ENCODE measurements at regions not wholly inside any gene's neighbourhood (a gene's known extent, or its start where the extent isn't known, plus 50 kb on each side); places are given as distances from the start of the nearest gene placed in this dataset.
"Not testable (repeated sequence)": the region's sequence is repeated elsewhere in the genome, so short reads cannot be mapped to it uniquely, and the experiment has no call there.

DNA sequence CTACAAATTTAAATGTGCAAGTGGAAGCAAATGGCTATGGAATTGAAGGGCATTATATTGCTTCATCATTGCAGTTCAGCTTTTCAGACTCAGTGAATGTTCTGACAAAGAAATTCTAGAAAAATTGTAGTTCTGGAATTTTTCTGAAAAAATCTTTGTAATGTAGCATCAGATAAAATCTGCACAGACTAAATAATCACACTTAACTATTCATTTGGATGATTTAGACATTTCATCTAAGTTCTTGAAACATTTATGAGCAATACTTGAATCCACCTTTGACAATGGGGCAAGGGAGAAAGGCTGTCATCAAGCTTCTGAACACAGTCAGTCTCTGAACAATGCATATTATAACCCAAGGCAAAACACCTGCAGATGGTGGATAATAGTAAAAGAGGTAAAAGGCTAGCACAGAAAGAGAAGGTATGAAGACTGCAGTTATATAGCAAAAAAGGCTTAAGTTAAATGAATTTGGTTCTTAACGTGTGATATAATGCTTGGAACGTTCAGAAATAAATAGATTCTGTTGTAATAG lies 1352.0 kb upstream of the NUDT12 start:
- Mint-ChIP-seq H3K36me3 (ENCODE audit: low read depth) (no peaks in the 10 kb centered on the region), H3K4me3 (no peak overlapping the region), H3K27me3 (no peaks in the 10 kb centered on the region), H3K4me1 (no peaks in the 10 kb centered on the region), H3K27ac (no peak overlapping the region)
- ATAC-seq (no peak), DNase-seq (no peak)
- no peaks in the 10 kb centered on the region for H3K9me3 ChIP-seq (ENCODE audit: control insufficient read depth, low read length, poor library complexity, severe bottlenecking)

GRCh38 chr5:104913841-104914281 lies 1351.3 kb upstream of the NUDT12 start:
- no peak for ATAC-seq
- H3K9me3 ChIP-seq (ENCODE audit: control insufficient read depth, low read length, poor library complexity, severe bottlenecking): no peaks in the 10 kb centered on the region
- no peak overlapping the region for H3K27ac Mint-ChIP-seq
- no peak for DNase-seq
- H3K27me3 Mint-ChIP-seq: no peaks in the 10 kb centered on the region
- H3K4me1 Mint-ChIP-seq: no peaks in the 10 kb centered on the region
- H3K36me3 Mint-ChIP-seq (ENCODE audit: low read depth): no peaks in the 10 kb centered on the region
- no peak overlapping the region for H3K4me3 Mint-ChIP-seq

- no peaks in the 10 kb centered on the region for H3K4me1 Mint-ChIP-seq
- ATAC-seq (no peak), DNase-seq (no peak)
- no peak overlapping the region for H3K27ac Mint-ChIP-seq
- no peaks in the 10 kb centered on the region for H3K27me3 Mint-ChIP-seq
- H3K4me3 Mint-ChIP-seq: no peak overlapping the region
- no peaks in the 10 kb centered on the region for H3K36me3 Mint-ChIP-seq (ENCODE audit: low read depth)
- H3K9me3 ChIP-seq (ENCODE audit: control insufficient read depth, low read length, poor library complexity, severe bottlenecking): no peaks in the 10 kb centered on the region
Observed at GRCh38 chr5:104909803-104910202, 1347.2 kb upstream of the NUDT12 start.

DNA sequence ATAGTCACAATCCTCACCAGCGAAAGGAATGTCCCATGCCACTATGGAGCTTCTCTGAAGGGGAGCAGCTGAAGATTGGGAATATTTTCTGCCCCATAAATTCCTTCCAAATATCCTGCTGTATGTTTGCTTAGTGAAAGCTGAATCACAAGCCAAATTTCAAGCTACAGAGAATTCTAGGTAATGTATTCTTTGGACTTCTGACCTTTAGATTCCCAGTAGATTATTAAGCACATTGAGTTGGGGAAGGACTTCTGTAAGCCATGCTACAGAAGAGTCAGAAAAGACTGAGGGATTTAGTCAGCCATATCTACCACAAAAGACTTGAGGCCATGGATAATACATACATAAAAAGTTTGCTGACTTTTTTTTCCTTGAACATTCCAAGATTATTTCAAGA lies 1342.0 kb upstream of the NUDT12 start:
- no peak overlapping the region for H3K4me3 Mint-ChIP-seq
- no peak for DNase-seq
- no peaks in the 10 kb centered on the region for H3K9me3 ChIP-seq (ENCODE audit: control insufficient read depth, low read length, poor library complexity, severe bottlenecking)
- H3K27ac Mint-ChIP-seq: no peak overlapping the region
- H3K27me3 Mint-ChIP-seq: no peaks in the 10 kb centered on the region
- H3K4me1 Mint-ChIP-seq: no peaks in the 10 kb centered on the region
- no peak for ATAC-seq
- H3K36me3 Mint-ChIP-seq (ENCODE audit: low read depth): no peaks in the 10 kb centered on the region

DNA sequence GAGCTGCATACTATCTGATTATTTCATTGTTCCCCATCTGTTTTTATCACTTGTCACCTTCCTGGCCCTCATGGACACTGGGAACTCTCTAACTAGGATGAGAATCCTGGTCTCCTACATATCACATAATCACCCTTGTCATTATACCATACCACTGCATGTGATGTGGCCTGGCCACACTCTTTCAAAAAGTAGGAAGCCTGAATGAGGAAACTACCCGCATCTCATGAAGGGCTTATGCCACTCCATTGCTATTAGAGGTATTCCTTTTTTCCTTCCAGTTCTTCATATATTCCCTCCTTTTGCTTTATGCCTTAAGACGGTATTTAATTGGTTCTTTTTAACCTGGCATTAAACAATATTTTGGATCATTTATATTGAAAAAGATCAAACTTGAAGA lies 1341.4 kb upstream of the NUDT12 start:
- Mint-ChIP-seq H3K27ac (no peak overlapping the region), H3K36me3 (ENCODE audit: low read depth) (no peaks in the 10 kb centered on the region), H3K4me3 (no peak overlapping the region), H3K4me1 (no peaks in the 10 kb centered on the region), H3K27me3 (no peaks in the 10 kb centered on the region)
- H3K9me3 ChIP-seq (ENCODE audit: control insufficient read depth, low read length, poor library complexity, severe bottlenecking): no peaks in the 10 kb centered on the region
- no peak for DNase-seq
- no peak for ATAC-seq

- no peaks in the 10 kb centered on the region for H3K27me3 Mint-ChIP-seq
- H3K4me1 Mint-ChIP-seq: no peaks in the 10 kb centered on the region
Observed at GRCh38 chr5:104891596-104891995, 1329.0 kb upstream of the NUDT12 start.

DNA sequence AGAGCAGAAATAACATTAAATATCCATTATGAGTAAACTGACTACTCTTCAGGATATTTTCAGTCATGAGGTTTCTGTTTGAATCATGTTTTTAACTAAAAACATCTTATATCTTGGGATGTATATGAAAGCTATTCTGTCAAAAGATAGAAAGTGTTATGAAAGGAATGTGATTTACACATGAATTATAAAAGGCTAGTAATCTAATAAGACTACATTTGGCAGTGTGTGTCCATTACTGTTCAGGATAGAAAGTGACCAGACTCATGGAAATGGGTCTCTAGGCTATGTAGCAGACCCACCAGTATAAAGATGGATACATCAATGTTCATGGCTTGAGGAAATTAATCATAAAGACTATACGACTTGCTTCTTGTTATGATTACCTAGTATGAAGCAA lies 1328.2 kb upstream of the NUDT12 start:
- ATAC-seq: no peak
- no peaks in the 10 kb centered on the region for H3K27me3 Mint-ChIP-seq
- H3K9me3 ChIP-seq (ENCODE audit: control insufficient read depth, low read length, poor library complexity, severe bottlenecking): peaks cover 2% of the 10 kb centered on the region
- no peaks in the 10 kb centered on the region for H3K4me1 Mint-ChIP-seq
- no peak for DNase-seq
- no peak overlapping the region for H3K27ac Mint-ChIP-seq
- H3K36me3 Mint-ChIP-seq (ENCODE audit: low read depth): no peaks in the 10 kb centered on the region
- no peak overlapping the region for H3K4me3 Mint-ChIP-seq

More at GRCh38 chr5:104891596-104891995, 1329.0 kb upstream of the NUDT12 start:
- H3K9me3 ChIP-seq (ENCODE audit: control insufficient read depth, low read length, poor library complexity, severe bottlenecking): peaks cover 2% of the 10 kb centered on the region
- no peak for DNase-seq
- ATAC-seq: no peak
- Mint-ChIP-seq H3K27ac (no peak overlapping the region), H3K36me3 (ENCODE audit: low read depth) (no peaks in the 10 kb centered on the region), H3K4me3 (no peak overlapping the region)

DNA sequence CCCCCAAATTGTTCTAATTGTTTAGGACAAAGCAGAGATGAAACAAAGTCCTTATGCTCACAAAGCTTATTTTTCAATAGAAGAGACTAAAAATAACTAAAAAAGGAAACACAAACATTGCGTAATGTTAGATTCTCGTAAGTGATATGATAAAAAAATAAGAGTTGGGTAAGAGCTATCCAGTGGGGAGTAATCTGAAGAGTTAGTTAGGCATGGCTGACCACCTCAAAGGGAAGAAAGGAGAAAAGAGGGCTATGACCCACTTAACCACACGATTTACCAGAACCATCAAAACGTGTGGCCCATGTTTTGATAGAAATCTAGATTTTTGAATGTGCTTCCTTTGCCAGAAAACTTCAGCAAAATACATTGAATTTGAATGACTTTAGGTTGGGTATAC lies 1296.8 kb upstream of the NUDT12 start:
- H3K9me3 ChIP-seq (ENCODE audit: control insufficient read depth, low read length, poor library complexity, severe bottlenecking): no peaks in the 10 kb centered on the region
- H3K36me3 Mint-ChIP-seq (ENCODE audit: low read depth): no peaks in the 10 kb centered on the region
- H3K4me3 Mint-ChIP-seq: no peak overlapping the region
- H3K27ac Mint-ChIP-seq: no peak overlapping the region
- H3K27me3 Mint-ChIP-seq: no peaks in the 10 kb centered on the region
- DNase-seq (no peak), ATAC-seq (no peak)
- no peaks in the 10 kb centered on the region for H3K4me1 Mint-ChIP-seq

- not testable (repeated sequence) for H3K36me3 Mint-ChIP-seq (ENCODE audit: low read depth); DNase-seq; H3K27me3 Mint-ChIP-seq; H3K4me1 Mint-ChIP-seq; H3K4me3 Mint-ChIP-seq; ATAC-seq; H3K9me3 ChIP-seq (ENCODE audit: control insufficient read depth, low read length, poor library complexity, severe bottlenecking); H3K27ac Mint-ChIP-seq
Observed at GRCh38 chr5:104852099-104852498, 1289.5 kb upstream of the NUDT12 start.

GRCh38 chr5:104845541-104845940 lies 1283.0 kb upstream of the NUDT12 start:
- DNase-seq (no peak), ATAC-seq (no peak)
- Mint-ChIP-seq H3K4me3 (no peak overlapping the region), H3K27me3 (no peaks in the 10 kb centered on the region), H3K27ac (no peak overlapping the region), H3K36me3 (ENCODE audit: low read depth) (no peaks in the 10 kb centered on the region), H3K4me1 (no peaks in the 10 kb centered on the region)
- H3K9me3 ChIP-seq (ENCODE audit: control insufficient read depth, low read length, poor library complexity, severe bottlenecking): no peaks in the 10 kb centered on the region

- no peaks in the 10 kb centered on the region for H3K27me3 Mint-ChIP-seq
- H3K27ac Mint-ChIP-seq: no peak overlapping the region
- no peaks in the 10 kb centered on the region for H3K4me1 Mint-ChIP-seq
- H3K36me3 Mint-ChIP-seq (ENCODE audit: low read depth): no peaks in the 10 kb centered on the region
- ATAC-seq: no peak
- DNase-seq: no peak
- H3K9me3 ChIP-seq (ENCODE audit: control insufficient read depth, low read length, poor library complexity, severe bottlenecking): no peaks in the 10 kb centered on the region
- no peak overlapping the region for H3K4me3 Mint-ChIP-seq
Observed at GRCh38 chr5:104843822-104844221, 1281.2 kb upstream of the NUDT12 start.

- H3K27me3 Mint-ChIP-seq: no peaks in the 10 kb centered on the region
- H3K9me3 ChIP-seq (ENCODE audit: control insufficient read depth, low read length, poor library complexity, severe bottlenecking): no peaks in the 10 kb centered on the region
- no peaks in the 10 kb centered on the region for H3K4me1 Mint-ChIP-seq
- H3K36me3 Mint-ChIP-seq (ENCODE audit: low read depth): no peaks in the 10 kb centered on the region
- DNase-seq: no peak
- no peak overlapping the region for H3K4me3 Mint-ChIP-seq
- no peak for ATAC-seq
- no peak overlapping the region for H3K27ac Mint-ChIP-seq
Observed at GRCh38 chr5:104840284-104840683, 1277.7 kb upstream of the NUDT12 start.

DNA sequence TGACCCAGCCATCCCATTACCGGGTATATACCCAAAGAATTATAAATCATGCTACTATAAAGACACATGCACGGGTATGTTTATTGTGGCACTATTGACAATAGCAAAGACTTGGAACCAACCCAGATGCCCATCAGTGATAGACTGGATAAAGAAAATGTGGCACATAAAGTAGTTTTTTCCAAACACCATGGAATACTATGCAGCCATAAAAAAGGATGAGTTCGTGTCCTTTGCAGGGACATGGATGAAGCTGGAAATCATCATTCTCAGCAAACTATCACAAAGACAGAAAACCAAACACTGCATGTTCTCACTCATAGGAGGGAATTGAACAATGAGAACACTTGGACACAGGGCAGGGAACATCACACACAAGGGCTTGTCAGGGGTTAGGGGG lies 1268.9 kb upstream of the NUDT12 start:
- not testable (repeated sequence) for H3K4me1 Mint-ChIP-seq, ATAC-seq

DNA sequence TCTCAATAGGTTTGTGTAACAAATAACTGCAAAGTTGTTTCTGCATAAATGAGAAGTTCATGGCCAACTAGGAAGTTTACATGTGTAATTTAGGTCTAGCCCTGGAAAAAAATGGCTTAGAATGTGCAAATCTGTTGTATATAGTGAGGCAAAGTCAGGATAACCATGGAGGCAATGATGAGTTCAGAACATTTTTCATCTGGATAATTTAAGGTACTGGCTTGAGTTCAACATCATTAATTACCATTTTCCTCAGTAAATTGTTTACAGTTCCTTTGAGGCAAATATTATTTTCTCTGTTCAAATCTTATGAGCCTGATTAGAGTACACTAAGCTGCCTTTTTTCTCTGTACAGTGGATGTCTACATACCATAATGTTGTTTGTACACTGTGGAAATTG lies 1259.0 kb upstream of the NUDT12 start:
- H3K4me3 Mint-ChIP-seq: no peak overlapping the region
- DNase-seq (no peak), ATAC-seq (no peak)
- H3K27ac Mint-ChIP-seq: no peak overlapping the region
- H3K9me3 ChIP-seq (ENCODE audit: control insufficient read depth, low read length, poor library complexity, severe bottlenecking): no peaks in the 10 kb centered on the region
- H3K27me3 Mint-ChIP-seq: no peaks in the 10 kb centered on the region
- no peaks in the 10 kb centered on the region for H3K36me3 Mint-ChIP-seq (ENCODE audit: low read depth)
- H3K4me1 Mint-ChIP-seq: no peaks in the 10 kb centered on the region

More for the DNA sequence above, 1268.9 kb upstream of the NUDT12 start:
- not testable (repeated sequence) for H3K4me3 Mint-ChIP-seq; H3K36me3 Mint-ChIP-seq (ENCODE audit: low read depth); H3K27ac Mint-ChIP-seq; H3K27me3 Mint-ChIP-seq; DNase-seq; H3K9me3 ChIP-seq (ENCODE audit: control insufficient read depth, low read length, poor library complexity, severe bottlenecking)
